RKO (cell line): ENCODE measurements at regions not wholly inside any gene's neighbourhood (a gene's known extent, or its start where the extent isn't known, plus 50 kb on each side); places are given as distances from the start of the nearest gene placed in this dataset.

Experiments used
- DNase-seq: peaks from one replicate; pipeline ENCODE4 v3.0.0-alpha.2; 2016; ENCODE audit warnings: low spot score

DNA sequence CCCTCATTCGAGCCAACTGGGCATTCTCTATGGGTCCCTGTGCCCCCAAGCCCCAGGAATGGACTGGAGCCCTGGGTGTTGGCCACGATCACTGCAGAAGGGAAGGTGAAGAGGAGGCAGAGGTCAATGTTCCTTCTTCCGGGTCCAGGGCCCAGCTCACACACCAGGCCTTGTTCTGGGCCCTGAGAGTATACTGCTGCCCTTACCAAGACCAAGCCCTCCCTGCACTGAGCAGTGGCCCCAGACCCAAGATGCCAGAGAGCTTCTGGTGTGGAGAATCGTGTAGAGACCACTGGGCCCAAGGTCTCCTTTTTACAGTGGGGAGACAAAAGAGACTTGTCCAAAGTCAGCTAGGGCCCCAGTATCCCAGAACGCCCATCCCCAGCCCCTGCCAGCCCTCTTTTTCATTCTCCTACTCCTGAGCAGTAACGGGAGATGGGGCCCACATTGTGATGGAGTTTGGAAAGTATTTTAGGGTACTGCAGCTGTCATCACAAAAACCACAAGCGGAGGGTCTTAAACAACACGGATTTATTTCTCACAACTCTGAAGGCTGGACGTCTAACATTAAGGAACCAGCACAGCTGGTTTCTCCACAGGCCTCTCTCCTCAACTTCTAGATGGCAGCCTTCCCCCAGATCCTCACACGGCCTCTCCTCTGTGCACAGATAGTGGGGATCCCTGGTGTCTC is 79.4 kb downstream of the PDGFA start:
- no peak for DNase-seq

DNA sequence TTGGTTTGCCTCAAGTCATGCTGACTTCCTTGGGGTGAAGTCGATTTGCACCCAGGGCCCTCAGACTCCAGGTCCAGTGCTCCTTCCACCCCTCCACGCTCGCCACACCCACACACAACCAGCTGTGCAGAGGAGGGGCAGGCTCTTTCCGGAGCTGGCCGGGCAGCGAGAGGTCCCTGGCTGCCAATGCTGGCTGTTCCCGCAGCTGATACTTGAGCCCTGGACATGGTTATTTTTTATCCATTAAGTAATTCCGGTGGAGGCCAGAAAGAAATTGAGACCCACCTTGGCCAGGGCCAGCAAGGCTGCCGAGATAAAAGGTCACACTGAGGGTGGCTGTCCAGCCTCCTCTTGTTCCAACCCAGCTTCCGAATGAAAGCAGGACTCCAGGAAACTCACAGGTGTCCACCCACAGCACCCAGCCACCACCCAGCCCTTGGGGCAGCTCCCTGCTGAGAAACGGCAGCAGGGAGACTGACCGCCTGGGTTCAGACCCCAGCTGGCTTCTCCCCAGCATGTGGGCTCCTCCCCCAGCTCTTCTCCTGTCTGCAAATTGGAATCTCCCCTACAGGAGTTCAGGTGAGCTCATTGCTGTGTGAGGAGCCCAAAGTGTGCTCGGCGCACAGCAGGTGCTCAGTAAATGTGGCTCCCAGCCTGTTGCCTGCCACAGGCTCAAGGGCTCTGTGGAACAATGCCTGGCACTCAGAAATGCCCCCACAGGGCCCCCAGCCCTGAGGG is 77.8 kb downstream of the PDGFA start:
- DNase-seq: no peak

DNA sequence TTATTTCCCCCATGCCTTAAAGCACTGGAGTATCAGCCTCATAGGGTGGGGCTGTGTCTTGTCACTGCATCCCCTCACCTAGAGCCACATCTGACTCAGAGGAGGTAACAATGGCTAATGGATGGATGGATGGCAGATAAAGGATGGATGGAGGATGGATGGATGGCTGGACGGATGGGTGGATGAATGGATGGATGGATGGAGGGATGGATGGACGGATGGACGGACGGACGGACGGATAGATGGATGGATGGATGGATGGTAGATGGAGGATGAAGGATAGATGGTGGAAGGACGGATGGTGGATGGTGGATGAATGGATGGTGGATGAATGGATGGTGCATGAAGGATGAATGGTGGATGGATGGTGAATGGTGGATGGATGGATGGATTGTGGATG is 77.2 kb downstream of the PDGFA start:
- DNase-seq: no peak

DNA sequence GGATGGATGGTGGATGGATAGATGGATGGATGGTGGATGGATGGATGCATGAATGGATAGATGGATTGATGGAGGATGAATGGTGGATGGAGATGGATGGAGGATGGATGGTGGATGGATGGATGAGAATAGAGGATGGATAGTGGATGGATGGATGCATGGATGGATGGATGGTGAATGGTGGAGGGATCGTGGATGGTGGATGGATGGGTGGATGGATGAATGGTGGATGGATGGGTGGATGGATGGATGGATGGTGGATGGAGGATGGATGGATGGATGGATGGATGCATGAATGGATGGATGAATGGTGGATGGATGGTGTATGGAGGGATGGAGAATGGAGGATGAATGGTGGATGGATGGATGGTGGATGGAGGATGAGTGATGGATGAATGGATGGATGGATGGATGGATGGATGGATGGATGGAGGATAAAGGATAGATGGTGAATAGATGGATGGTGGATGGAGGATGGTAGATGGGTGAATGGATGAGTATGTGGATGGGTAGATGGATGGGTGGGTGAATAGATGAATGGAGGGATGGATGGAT is 76.3 kb downstream of the PDGFA start:
- DNase-seq: no peak

- no peak for DNase-seq
These were observed 75.0 kb downstream of the PDGFA start for GRCh38 chr7:444606-445005.

DNA sequence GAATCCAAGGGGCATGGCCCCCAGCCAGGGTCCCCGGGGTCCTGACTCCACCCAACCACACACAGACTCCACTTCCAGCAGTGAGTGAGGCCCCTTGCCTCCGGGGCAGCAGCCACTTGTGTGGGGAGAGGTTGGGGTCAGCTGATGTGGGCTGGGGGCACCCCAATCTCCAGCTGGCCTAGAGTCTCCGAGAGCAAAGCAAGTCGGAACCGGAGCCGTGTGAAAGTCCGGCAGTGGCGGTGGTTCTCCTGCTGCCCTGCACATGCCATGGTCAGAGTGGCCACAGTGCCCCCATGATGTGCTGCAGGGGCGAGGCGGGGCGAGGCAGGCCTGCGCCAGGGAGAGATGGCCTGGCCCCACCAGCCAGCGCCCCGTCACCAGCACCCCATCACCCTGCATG is 74.6 kb downstream of the PDGFA start:
- no peak for DNase-seq

DNA sequence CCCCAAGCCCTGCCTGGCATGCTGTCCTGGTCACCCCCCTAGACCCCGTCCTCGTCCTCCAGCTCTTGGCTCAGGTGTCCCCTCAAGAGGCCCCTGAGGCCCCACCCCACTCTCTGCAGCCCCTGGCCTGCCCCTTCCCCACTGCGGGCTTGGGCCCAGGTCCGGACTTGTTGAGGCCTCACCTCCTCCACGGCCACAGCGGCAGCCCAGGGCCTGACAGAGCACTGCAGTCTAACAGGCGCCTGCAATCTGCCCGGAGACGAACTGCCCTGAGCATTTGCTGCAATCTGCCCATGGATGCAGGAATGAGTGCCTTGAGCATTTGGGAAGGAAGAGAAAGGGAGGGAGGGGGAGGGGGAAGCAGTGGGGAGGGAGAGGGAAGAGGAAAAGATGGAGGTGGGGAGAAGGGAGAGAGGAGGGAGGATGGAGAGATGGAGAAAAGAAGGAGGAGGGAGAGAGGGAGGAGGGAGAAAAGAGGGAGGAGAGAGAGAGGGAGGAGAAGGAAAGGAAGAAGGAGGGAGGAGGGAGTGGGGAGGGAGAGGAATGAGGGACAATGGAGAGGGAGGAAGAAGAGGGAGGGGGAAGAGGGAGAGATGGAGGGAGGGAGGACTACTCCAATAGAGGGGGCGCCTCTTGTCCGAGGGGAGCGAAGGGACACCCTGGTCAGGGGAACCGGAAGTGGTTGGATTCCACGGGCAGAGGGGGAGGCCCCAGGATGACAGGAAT is 73.9 kb downstream of the PDGFA start:
- no peak for DNase-seq

- DNase-seq: no peak
These were observed 73.2 kb downstream of the PDGFA start for GRCh38 chr7:446289-446935.
